ENCODE measurements at regions not wholly inside any gene's neighbourhood (a gene's known extent, or its start where the extent isn't known, plus 50 kb on each side); places are given as distances from the start of the nearest gene placed in this dataset.

- H3K9me3 ChIP-seq = no peaks in the 10 kb centered on the region
- TF ChIP-seq POLR2AphosphoS5 (IDR thresholded peaks at IDR 0.05) (no peak), EP300 (IDR thresholded peaks at IDR 0.05; ENCODE audit: low read depth) (no peak), POLR2A (IDR thresholded peaks at IDR 0.05) (no peak)
- TF ChIP-seq, protein P1, sequence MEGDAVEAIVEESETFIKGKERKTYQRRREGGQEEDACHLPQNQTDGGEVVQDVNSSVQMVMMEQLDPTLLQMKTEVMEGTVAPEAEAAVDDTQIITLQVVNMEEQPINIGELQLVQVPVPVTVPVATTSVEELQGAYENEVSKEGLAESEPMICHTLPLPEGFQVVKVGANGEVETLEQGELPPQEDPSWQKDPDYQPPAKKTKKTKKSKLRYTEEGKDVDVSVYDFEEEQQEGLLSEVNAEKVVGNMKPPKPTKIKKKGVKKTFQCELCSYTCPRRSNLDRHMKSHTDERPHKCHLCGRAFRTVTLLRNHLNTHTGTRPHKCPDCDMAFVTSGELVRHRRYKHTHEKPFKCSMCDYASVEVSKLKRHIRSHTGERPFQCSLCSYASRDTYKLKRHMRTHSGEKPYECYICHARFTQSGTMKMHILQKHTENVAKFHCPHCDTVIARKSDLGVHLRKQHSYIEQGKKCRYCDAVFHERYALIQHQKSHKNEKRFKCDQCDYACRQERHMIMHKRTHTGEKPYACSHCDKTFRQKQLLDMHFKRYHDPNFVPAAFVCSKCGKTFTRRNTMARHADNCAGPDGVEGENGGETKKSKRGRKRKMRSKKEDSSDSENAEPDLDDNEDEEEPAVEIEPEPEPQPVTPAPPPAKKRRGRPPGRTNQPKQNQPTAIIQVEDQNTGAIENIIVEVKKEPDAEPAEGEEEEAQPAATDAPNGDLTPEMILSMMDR (IDR thresholded peaks at IDR 0.05) = no peak
- H3K4me1 ChIP-seq = peaks cover 0 to 27% (median 6%) of the 10 kb centered on the region in 4 donors
- DNase-seq = no peak
- no peak overlapping the region for H3K4me3 ChIP-seq
- H3K36me3 ChIP-seq = peaks cover 0 to 14% (median 7%) of the 10 kb centered on the region in 4 donors
- 68 to 74% methylated on average over 3 of the region's 3 CpGs for WGBS, 2 donors (ENCODE audit: low coverage in 1 of 2)
- intact Hi-C loops (cut with DNase I; ENCODE audit: low total_unique reads) (no loop called here), in situ Hi-C loops (cut with MboI; ENCODE audit: low pct_ligation_motif_present in 1 of 4, low pct_unique_long_range_greater_than_20kb in 1 of 4, low sequenced_read_pairs in 3 of 4) (no loop called here)
- no peak overlapping the region for H3K27ac ChIP-seq
- H3K27me3 ChIP-seq = no peaks in the 10 kb centered on the region
Measured at GRCh38 chr18:46260879-46261143, 156.6 kb downstream of the HAUS1 start.

GRCh38 chr18:46261799-46262198 lies 157.6 kb downstream of the HAUS1 start:
- TF ChIP-seq EP300 (IDR thresholded peaks at IDR 0.05; ENCODE audit: low read depth) = no peak
- no peaks in the 10 kb centered on the region for H3K9me3 ChIP-seq
- no peak for DNase-seq
- H3K4me1 ChIP-seq = peaks cover 0 to 17% (median 1%) of the 10 kb centered on the region in 4 donors
- no peaks in the 10 kb centered on the region for H3K27me3 ChIP-seq
- peaks cover 0 to 14% (median 7%) of the 10 kb centered on the region in 4 donors for H3K36me3 ChIP-seq
- H3K27ac ChIP-seq = no peak overlapping the region
- in situ Hi-C loops (cut with MboI; ENCODE audit: low pct_ligation_motif_present in 1 of 4, low pct_unique_long_range_greater_than_20kb in 1 of 4, low sequenced_read_pairs in 3 of 4) (no loop called here), intact Hi-C loops (cut with DNase I; ENCODE audit: low total_unique reads) (no loop called here)
- 100% methylated on average over 1 of the region's 1 CpG; no CpG with 5 or more reads in 1 of the 2 donors for WGBS, 2 donors (ENCODE audit: low coverage in 1 of 2)
- no peak overlapping the region for H3K4me3 ChIP-seq

DNA sequence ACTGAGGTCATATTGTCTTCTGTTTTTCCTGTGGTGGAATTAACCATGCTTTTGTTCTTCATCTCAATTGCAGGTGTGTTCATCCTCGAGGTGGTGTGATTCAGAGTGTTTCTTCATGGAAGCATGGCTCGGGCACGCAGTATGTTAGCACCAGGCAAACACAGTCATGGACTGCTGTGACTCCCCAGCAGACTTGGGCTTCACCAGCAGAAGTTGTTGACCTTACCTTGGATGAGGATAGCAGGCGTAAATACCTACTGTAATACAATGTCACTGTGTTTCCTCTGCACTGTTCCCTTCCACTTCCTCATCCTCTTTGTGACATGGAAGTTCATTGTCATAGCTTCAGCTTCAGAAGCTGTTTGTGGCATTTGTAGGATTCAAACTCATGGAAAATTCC lies 158.7 kb downstream of the HAUS1 start:
- TF ChIP-seq POLR2A (IDR thresholded peaks at IDR 0.05) (no peak), POLR2AphosphoS5 (IDR thresholded peaks at IDR 0.05) (no peak), EP300 (IDR thresholded peaks at IDR 0.05; ENCODE audit: low read depth) (no peak)
- TF ChIP-seq, protein P1 (IDR thresholded peaks at IDR 0.05) = no peak
- in situ Hi-C loops (cut with MboI; ENCODE audit: low pct_ligation_motif_present in 1 of 4, low pct_unique_long_range_greater_than_20kb in 1 of 4, low sequenced_read_pairs in 3 of 4) = no loop called here
- H3K9me3 ChIP-seq = no peaks in the 10 kb centered on the region
- no peak overlapping the region for H3K4me3 ChIP-seq
- peaks cover 0 to 15% (median 0%) of the 10 kb centered on the region in 4 donors for H3K4me1 ChIP-seq
- DNase-seq = no peak
- no peaks in the 10 kb centered on the region for H3K27me3 ChIP-seq
- WGBS, 2 donors (ENCODE audit: low coverage in 1 of 2) = 75 to 86% methylated on average over 2 to 4 of the region's 4 CpGs
- H3K36me3 ChIP-seq = peaks cover 0 to 14% (median 7%) of the 10 kb centered on the region in 4 donors
- intact Hi-C loops (cut with DNase I; ENCODE audit: low total_unique reads) = no loop called here
- no peak overlapping the region for H3K27ac ChIP-seq

GRCh38 chr18:46264255-46264654 lies 160.1 kb downstream of the HAUS1 start:
- no peak overlapping the region for H3K4me3 ChIP-seq
- DNase-seq = no peak
- H3K27me3 ChIP-seq = no peaks in the 10 kb centered on the region
- TF ChIP-seq EP300 (IDR thresholded peaks at IDR 0.05; ENCODE audit: low read depth) (no peak), POLR2AphosphoS5 (IDR thresholded peaks at IDR 0.05) (no peak), POLR2A (IDR thresholded peaks at IDR 0.05) (no peak)
- TF ChIP-seq, protein P1 (IDR thresholded peaks at IDR 0.05) = no peak
- H3K36me3 ChIP-seq = peaks cover 0 to 14% (median 7%) of the 10 kb centered on the region in 4 donors
- intact Hi-C loops (cut with DNase I; ENCODE audit: low total_unique reads) (no loop called here), in situ Hi-C loops (cut with MboI; ENCODE audit: low pct_ligation_motif_present in 1 of 4, low pct_unique_long_range_greater_than_20kb in 1 of 4, low sequenced_read_pairs in 3 of 4) (no loop called here)
- H3K27ac ChIP-seq = no peak overlapping the region
- H3K9me3 ChIP-seq = no peaks in the 10 kb centered on the region
- 29 to 48% methylated on average over 1 of the region's 1 CpG for WGBS, 2 donors (ENCODE audit: low coverage in 1 of 2)
- H3K4me1 ChIP-seq = peaks cover 0 to 28% (median 5%) of the 10 kb centered on the region in 4 donors
